ENCODE measurements at regions not wholly inside any gene's neighbourhood (a gene's known extent, or its start where the extent isn't known, plus 50 kb on each side); places are given as distances from the start of the nearest gene placed in this dataset.

GRCh38 chr5:107325866-107326265, 344.9 kb downstream of the EFNA5 start:
- Histone ChIP-seq H3K36me3 (ENCODE audit: control insufficient read depth, insufficient read depth, low read length) (no peaks in the 10 kb centered on the region), H3K4me3 (ENCODE audit: low read depth, low read length) (no peak overlapping the region), H3K27me3 (ENCODE audit: control insufficient read depth, insufficient read depth, low read length) (no peaks in the 10 kb centered on the region)
- no peak for TF ChIP-seq CTCF (IDR thresholded peaks at IDR 0.05; ENCODE audit: insufficient read depth, low read length, poor library complexity, severe bottlenecking)
- DNase-seq (ENCODE audit: low read depth), result no peak

GRCh38 chr5:107324809-107325208, 345.9 kb downstream of the EFNA5 start:
- H3K36me3 ChIP-seq (ENCODE audit: control insufficient read depth, insufficient read depth, low read length), result no peaks in the 10 kb centered on the region
- H3K27me3 ChIP-seq (ENCODE audit: control insufficient read depth, insufficient read depth, low read length), result no peaks in the 10 kb centered on the region
- no peak overlapping the region for H3K4me3 ChIP-seq (ENCODE audit: low read depth, low read length)
- TF ChIP-seq CTCF (IDR thresholded peaks at IDR 0.05; ENCODE audit: insufficient read depth, low read length, poor library complexity, severe bottlenecking), result no peak
- no peak for DNase-seq (ENCODE audit: low read depth)

- DNase-seq (ENCODE audit: low read depth), result no peak
- TF ChIP-seq CTCF (IDR thresholded peaks at IDR 0.05; ENCODE audit: insufficient read depth, low read length, poor library complexity, severe bottlenecking), result no peak
- H3K4me3 ChIP-seq (ENCODE audit: low read depth, low read length), result no peak overlapping the region
- no peaks in the 10 kb centered on the region for H3K36me3 ChIP-seq (ENCODE audit: control insufficient read depth, insufficient read depth, low read length)
- no peaks in the 10 kb centered on the region for H3K27me3 ChIP-seq (ENCODE audit: control insufficient read depth, insufficient read depth, low read length)
Observed at GRCh38 chr5:107324071-107324470, 346.7 kb downstream of the EFNA5 start.

GRCh38 chr5:107323536-107323935, 347.2 kb downstream of the EFNA5 start:
- no peaks in the 10 kb centered on the region for H3K36me3 ChIP-seq (ENCODE audit: control insufficient read depth, insufficient read depth, low read length)
- TF ChIP-seq CTCF (IDR thresholded peaks at IDR 0.05; ENCODE audit: insufficient read depth, low read length, poor library complexity, severe bottlenecking), result no peak
- DNase-seq (ENCODE audit: low read depth), result no peak
- no peaks in the 10 kb centered on the region for H3K27me3 ChIP-seq (ENCODE audit: control insufficient read depth, insufficient read depth, low read length)
- H3K4me3 ChIP-seq (ENCODE audit: low read depth, low read length), result no peak overlapping the region

GRCh38 chr5:107322936-107323335, 347.8 kb downstream of the EFNA5 start:
- TF ChIP-seq CTCF (IDR thresholded peaks at IDR 0.05; ENCODE audit: insufficient read depth, low read length, poor library complexity, severe bottlenecking), result no peak
- H3K36me3 ChIP-seq (ENCODE audit: control insufficient read depth, insufficient read depth, low read length), result no peaks in the 10 kb centered on the region
- no peak for DNase-seq (ENCODE audit: low read depth)
- no peak overlapping the region for H3K4me3 ChIP-seq (ENCODE audit: low read depth, low read length)
- H3K27me3 ChIP-seq (ENCODE audit: control insufficient read depth, insufficient read depth, low read length), result no peaks in the 10 kb centered on the region

- DNase-seq (ENCODE audit: low read depth), result no peak
- no peak overlapping the region for H3K4me3 ChIP-seq (ENCODE audit: low read depth, low read length)
- no peak for TF ChIP-seq CTCF (IDR thresholded peaks at IDR 0.05; ENCODE audit: insufficient read depth, low read length, poor library complexity, severe bottlenecking)
- no peaks in the 10 kb centered on the region for H3K36me3 ChIP-seq (ENCODE audit: control insufficient read depth, insufficient read depth, low read length)
- no peaks in the 10 kb centered on the region for H3K27me3 ChIP-seq (ENCODE audit: control insufficient read depth, insufficient read depth, low read length)
Observed at GRCh38 chr5:107321906-107322305, 348.8 kb downstream of the EFNA5 start.
